ENCODE measurements at regions not wholly inside any gene's neighbourhood (a gene's known extent, or its start where the extent isn't known, plus 50 kb on each side); places are given as distances from the start of the nearest gene placed in this dataset.
"Not testable (repeated sequence)": the region's sequence is repeated elsewhere in the genome, so short reads cannot be mapped to it uniquely, and the experiment has no call there.

- not testable (repeated sequence) for TF ChIP-seq CTCF (IDR thresholded peaks at IDR 0.05); ZFX (IDR thresholded peaks at IDR 0.05; ENCODE audit: borderline replicate concordance)
These were observed 66.7 kb upstream of the TUBA3E start for GRCh38 chr2:130264901-130265320.

All from 22Rv1 (cell line).